ENCODE measurements at regions not wholly inside any gene's neighbourhood (a gene's known extent, or its start where the extent isn't known, plus 50 kb on each side); places are given as distances from the start of the nearest gene placed in this dataset.

DNA sequence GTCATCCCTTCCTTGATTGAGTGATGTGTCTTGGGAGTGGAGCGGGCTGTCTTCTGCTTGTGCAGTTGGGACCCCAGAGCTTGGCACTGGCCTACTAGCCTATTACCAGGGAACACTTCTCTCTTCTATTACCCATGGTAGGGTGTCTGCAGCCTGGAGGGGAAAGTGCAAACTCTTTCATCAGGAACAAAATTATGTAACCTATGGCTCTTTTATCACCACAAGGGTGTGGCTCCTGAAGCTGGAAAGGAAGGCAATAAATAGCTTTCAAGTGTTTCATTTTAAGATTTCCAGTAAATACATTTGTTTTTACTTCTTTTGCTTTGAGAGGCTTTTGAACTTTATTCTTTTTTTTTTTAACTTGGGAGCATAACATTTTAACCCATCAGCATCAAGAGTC is 349.7 kb upstream of the FAR2 start:
- TF ChIP-seq POLR2AphosphoS5 (IDR thresholded peaks at IDR 0.05) (no peak), CTCF (IDR thresholded peaks at IDR 0.05) (no peak)
